ENCODE measurements at regions not wholly inside any gene's neighbourhood (a gene's known extent, or its start where the extent isn't known, plus 50 kb on each side); places are given as distances from the start of the nearest gene placed in this dataset.

- no peaks in the 10 kb centered on the region for H3K4me1 ChIP-seq
- TF ChIP-seq CTCF (IDR thresholded peaks at IDR 0.05; ENCODE audit: low read depth, low read length): no peak
- H3K4me3 ChIP-seq (ENCODE audit: low read depth, low read length): no peak overlapping the region
- H3K36me3 ChIP-seq: no peaks in the 10 kb centered on the region
- no peaks in the 10 kb centered on the region for H3K27me3 ChIP-seq
- DNase-seq: no peak
- no peaks in the 10 kb centered on the region for H3K9me3 ChIP-seq
Observed at GRCh38 chr14:53779301-53779700, 177.3 kb downstream of the BMP4 start.

DNA sequence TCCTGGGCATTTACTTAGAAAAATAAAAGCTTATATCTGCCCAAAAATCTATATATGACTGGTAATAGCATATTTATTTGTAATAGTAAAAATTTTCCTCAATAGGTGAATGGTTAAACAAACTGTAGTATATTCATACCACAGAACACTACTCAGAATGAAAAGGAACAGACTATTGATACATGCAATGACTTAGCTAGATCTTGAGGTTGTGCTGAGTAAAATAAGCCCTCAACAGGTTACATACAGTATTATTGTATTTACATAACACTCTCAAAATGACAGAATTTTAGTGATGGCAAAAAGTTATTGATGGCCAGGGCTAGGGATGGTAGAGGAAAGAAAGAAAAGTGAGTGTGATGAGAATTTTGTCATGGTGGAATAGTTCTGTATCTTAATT, 178.4 kb downstream of the BMP4 start:
- no peaks in the 10 kb centered on the region for H3K36me3 ChIP-seq
- no peaks in the 10 kb centered on the region for H3K27me3 ChIP-seq
- H3K4me3 ChIP-seq (ENCODE audit: low read depth, low read length): no peak overlapping the region
- no peak for TF ChIP-seq CTCF (IDR thresholded peaks at IDR 0.05; ENCODE audit: low read depth, low read length)
- no peaks in the 10 kb centered on the region for H3K4me1 ChIP-seq
- no peak for DNase-seq
- no peaks in the 10 kb centered on the region for H3K9me3 ChIP-seq

DNA sequence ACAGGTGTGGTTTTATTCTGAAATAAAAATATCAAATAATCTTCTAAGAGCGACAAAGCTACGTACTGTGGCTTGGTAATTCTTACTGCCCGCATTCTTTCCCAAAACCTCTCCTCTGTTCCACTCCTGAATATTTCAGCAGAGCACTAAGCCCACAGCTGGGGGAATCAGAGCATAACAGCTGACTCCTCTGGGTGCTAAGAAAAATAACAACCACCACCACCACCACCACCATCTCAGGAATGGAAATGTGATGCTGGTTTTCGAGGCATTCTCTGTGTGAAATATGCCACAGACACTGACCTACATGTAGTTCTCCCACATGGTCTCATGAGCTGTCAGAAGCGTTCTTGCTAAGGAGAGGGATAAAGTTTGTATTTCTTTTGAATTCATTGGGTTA, 183.7 kb downstream of the BMP4 start:
- no peaks in the 10 kb centered on the region for H3K36me3 ChIP-seq
- no peak for TF ChIP-seq CTCF (IDR thresholded peaks at IDR 0.05; ENCODE audit: low read depth, low read length)
- H3K4me1 ChIP-seq: no peaks in the 10 kb centered on the region
- H3K4me3 ChIP-seq (ENCODE audit: low read depth, low read length): no peak overlapping the region
- no peaks in the 10 kb centered on the region for H3K9me3 ChIP-seq
- DNase-seq: no peak
- no peaks in the 10 kb centered on the region for H3K27me3 ChIP-seq

GRCh38 chr14:53767566-53767965, 189.1 kb downstream of the BMP4 start:
- Histone ChIP-seq H3K27me3 (no peaks in the 10 kb centered on the region), H3K4me3 (ENCODE audit: low read depth, low read length) (no peak overlapping the region), H3K9me3 (no peaks in the 10 kb centered on the region), H3K36me3 (no peaks in the 10 kb centered on the region), H3K4me1 (no peaks in the 10 kb centered on the region)
- DNase-seq: no peak
- TF ChIP-seq CTCF (IDR thresholded peaks at IDR 0.05; ENCODE audit: low read depth, low read length): no peak

- Histone ChIP-seq H3K27me3 (no peaks in the 10 kb centered on the region), H3K9me3 (no peaks in the 10 kb centered on the region), H3K36me3 (no peaks in the 10 kb centered on the region), H3K4me1 (no peaks in the 10 kb centered on the region), H3K4me3 (ENCODE audit: low read depth, low read length) (no peak overlapping the region)
- DNase-seq: no peak
- no peak for TF ChIP-seq CTCF (IDR thresholded peaks at IDR 0.05; ENCODE audit: low read depth, low read length)
Observed at GRCh38 chr14:53766601-53767000, 190.0 kb downstream of the BMP4 start.

DNA sequence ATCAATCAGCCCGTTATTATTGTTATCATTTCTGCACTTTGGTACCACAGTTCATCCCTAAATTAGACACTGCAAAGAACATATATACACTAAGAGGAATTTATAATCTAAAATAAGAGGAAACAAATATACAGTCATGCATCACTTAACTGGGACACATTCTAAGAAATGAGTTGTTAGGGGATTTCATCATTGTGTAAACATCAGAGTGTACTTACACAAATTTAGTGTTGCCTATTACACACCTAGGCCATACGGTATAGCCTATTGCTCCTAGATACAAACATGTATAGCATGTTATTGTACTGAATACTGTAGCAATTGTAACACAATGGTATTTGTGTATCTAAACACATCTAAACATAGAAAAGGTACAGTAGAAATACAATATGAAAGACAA, 190.5 kb downstream of the BMP4 start:
- no peak for DNase-seq
- H3K4me3 ChIP-seq (ENCODE audit: low read depth, low read length): no peak overlapping the region

More for the DNA sequence above, 190.5 kb downstream of the BMP4 start:
- Histone ChIP-seq H3K9me3 (no peaks in the 10 kb centered on the region), H3K27me3 (no peaks in the 10 kb centered on the region), H3K36me3 (no peaks in the 10 kb centered on the region), H3K4me1 (no peaks in the 10 kb centered on the region)
- TF ChIP-seq CTCF (IDR thresholded peaks at IDR 0.05; ENCODE audit: low read depth, low read length): no peak

All from BE2C (cell line).